ENCODE measurements at regions not wholly inside any gene's neighbourhood (a gene's known extent, or its start where the extent isn't known, plus 50 kb on each side); places are given as distances from the start of the nearest gene placed in this dataset.

GRCh38 chr6:12223383-12223782 lies 66.8 kb upstream of the EDN1 start:
- TF ChIP-seq CTCF (IDR thresholded peaks at IDR 0.05; ENCODE audit: poor library complexity) (no peak), EZH2 (IDR thresholded peaks at IDR 0.05; ENCODE audit: borderline replicate concordance) (no peak), EZH2phosphoT487 (IDR thresholded peaks at IDR 0.05; ENCODE audit: low read depth, severe bottlenecking, unreplicated experiment) (no peak)
